Motor neuron (in vitro differentiated cells): ENCODE measurements at regions not wholly inside any gene's neighbourhood (a gene's known extent, or its start where the extent isn't known, plus 50 kb on each side); places are given as distances from the start of the nearest gene placed in this dataset.

Experiments
- ATAC-seq, 8 experiments: fragments of 200-7000 bp; cut with Tn5 transposase; replicated peaks in 6 of 8; 2 replicates each; pipeline ENCODE4 v1.8.0; 2021; ENCODE audit warnings: mild to moderate bottlenecking in 8 of 8, moderate library complexity in 8 of 8
- H3K27ac ChIP-seq, 2 donors: fragments of 250-450 bp; sonication (Bioruptor Pico); 2 replicates each; pipeline ENCODE4 v1.9.0; 2021; ENCODE audit warnings: antibody characterized with exemption in 2 of 2, mild to moderate bottlenecking in 2 of 2, moderate library complexity in 1 of 2
- H3K4me1 ChIP-seq, 2 donors: fragments of 250-450 bp; sonication (Bioruptor Pico); replicated peaks in 1 of 2; 2 replicates each; pipeline ENCODE4 v1.6.1; 2021; ENCODE audit warnings: antibody characterized with exemption in 2 of 2, mild to moderate bottlenecking in 2 of 2, moderate library complexity in 1 of 2
- H3K4me3 ChIP-seq, 5 donors: fragments of 250-450 bp; sonication (Bioruptor Pico); 2 replicates each; pipeline ENCODE4 v1.9.0; 2021; ENCODE audit warnings: antibody characterized with exemption in 5 of 5, mild to moderate bottlenecking in 5 of 5, moderate library complexity in 4 of 5
- WGBS, 10 experiments: fragments of 450-650 bp; shearing (Covaris generic); methylation state at CpG; one replicate each; pipeline ENCODE4 v1.0.0; 2022; 5-methylcytosine and 5-hydroxymethylcytosine counted together
- in situ Hi-C, 9 experiments: fragments of 400-800 bp; cut with MboI; loops; one replicate each; pipeline ENCODE4 v1.15.0; 2021; ENCODE audit warnings: low sequenced_read_pairs in 9 of 9, low pct_unique_long_range_greater_than_20kb in 2 of 9; ENCODE audit not compliant: unreplicated experiment in 9 of 9

GRCh38 chr1:194047921-194048320 is 861.5 kb upstream of the B3GALT2 start:
- 20 to 100% (median 90%) methylated on average over 1 to 3 of the region's 3 CpGs; no CpG with 5 or more reads in 1 of the 10 experiments for WGBS, 10 experiments
- Histone ChIP-seq H3K4me3 (no peak overlapping the region), H3K4me1 (no peaks in the 10 kb centered on the region), H3K27ac (no peak overlapping the region)
- in situ Hi-C loops, result no loop called here
- no peak for ATAC-seq

- in situ Hi-C loops, result no loop called here
- Histone ChIP-seq H3K4me3 (no peak overlapping the region), H3K27ac (no peak overlapping the region), H3K4me1 (no peaks in the 10 kb centered on the region)
- WGBS, 10 experiments, result 0 to 90% (median 69%) methylated on average over 3 of the region's 3 CpGs
- ATAC-seq, result no peak
Measured at GRCh38 chr1:194047206-194047605, 860.8 kb upstream of the B3GALT2 start.

- H3K4me3 ChIP-seq, result no peak overlapping the region
- no peak overlapping the region for H3K27ac ChIP-seq
- no peaks in the 10 kb centered on the region for H3K4me1 ChIP-seq
- ATAC-seq, result no peak
- 17 to 95% (median 72%) methylated on average over 1 to 2 of the region's 2 CpGs for WGBS, 10 experiments
- in situ Hi-C loops, result no loop called here
Measured at GRCh38 chr1:194045416-194045815, 859.0 kb upstream of the B3GALT2 start.

DNA sequence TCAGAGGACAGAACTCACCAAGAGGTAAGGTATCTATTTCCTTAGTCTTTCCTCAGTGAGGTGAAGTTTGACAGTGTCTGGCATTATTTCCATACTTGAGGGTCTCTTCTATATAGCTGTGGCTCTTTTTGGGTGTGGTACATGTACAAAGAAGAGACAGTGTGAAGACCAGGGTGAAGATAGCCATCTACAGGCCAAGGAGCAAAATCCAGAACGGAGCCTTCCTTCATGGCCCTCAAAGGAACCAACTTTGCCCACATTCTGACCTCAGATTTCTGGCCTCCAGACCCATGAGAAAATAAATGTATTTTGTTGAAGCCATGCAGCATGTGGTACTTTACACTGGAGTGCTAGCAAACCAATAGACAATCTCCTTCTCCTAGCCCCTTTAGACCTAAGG is 858.5 kb upstream of the B3GALT2 start:
- WGBS, 10 experiments, result 14 to 100% (median 70%) methylated on average over 1 of the region's 1 CpG; no CpG with 5 or more reads in 3 of the 10 experiments
- in situ Hi-C loops, result no loop called here
- no peak overlapping the region for H3K27ac ChIP-seq
- ATAC-seq, result no peak
- H3K4me3 ChIP-seq, result no peak overlapping the region
- no peaks in the 10 kb centered on the region for H3K4me1 ChIP-seq

- WGBS, 10 experiments, result 7 to 93% (median 72%) methylated on average over 2 to 5 of the region's 5 CpGs; no CpG with 5 or more reads in 1 of the 10 experiments
- Histone ChIP-seq H3K27ac (no peak overlapping the region), H3K4me3 (no peak overlapping the region), H3K4me1 (no peaks in the 10 kb centered on the region)
- in situ Hi-C loops, result no loop called here
- ATAC-seq, result peak in 2 of 8 experiments; percentile 67 to 71
Measured at GRCh38 chr1:194043984-194044755, 857.8 kb upstream of the B3GALT2 start.

DNA sequence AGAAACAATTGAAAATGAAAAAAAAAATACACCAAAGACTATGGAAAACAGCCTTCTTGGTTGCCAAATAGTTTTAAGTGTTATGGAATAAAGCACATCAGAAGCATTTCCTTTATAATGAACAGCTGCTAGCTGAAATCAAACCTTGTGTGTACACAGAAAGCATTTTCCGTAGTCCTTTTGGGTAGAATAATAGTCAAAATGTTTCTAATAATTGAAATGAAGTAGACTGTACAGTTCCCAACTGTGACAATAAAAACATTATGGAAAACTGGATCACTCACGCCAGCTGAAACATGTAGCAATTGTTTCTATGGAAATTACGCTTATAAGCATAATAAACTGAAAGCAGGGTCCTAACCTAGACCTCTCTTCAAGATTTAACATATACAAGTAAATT is 856.3 kb upstream of the B3GALT2 start:
- no peaks in the 10 kb centered on the region for H3K4me1 ChIP-seq
- 3 to 97% (median 77%) methylated on average over 1 to 3 of the region's 3 CpGs for WGBS, 10 experiments
- H3K27ac ChIP-seq, result no peak overlapping the region
- ATAC-seq, result no peak
- in situ Hi-C loops, result no loop called here
- H3K4me3 ChIP-seq, result no peak overlapping the region

DNA sequence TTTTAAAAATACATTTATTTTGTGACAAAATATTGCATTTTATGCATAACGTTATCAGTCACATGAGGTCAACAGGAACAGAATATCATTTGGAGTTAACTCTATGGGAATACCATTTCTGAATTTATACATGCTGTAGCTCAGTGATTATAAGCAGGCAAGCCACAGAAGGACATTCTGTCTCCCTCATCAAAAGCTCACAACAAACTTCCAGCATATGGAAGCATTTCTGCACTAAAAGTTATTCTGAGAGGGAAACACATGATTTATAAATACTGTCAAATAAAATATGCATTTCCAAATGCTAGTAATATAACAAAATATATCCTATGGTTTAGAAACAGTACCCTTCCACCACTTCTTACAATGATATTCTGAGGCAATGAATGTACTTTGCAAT is 854.1 kb upstream of the B3GALT2 start:
- 0 to 92% (median 71%) methylated on average over 1 of the region's 1 CpG; no CpG with 5 or more reads in 3 of the 10 experiments for WGBS, 10 experiments
- no peak for ATAC-seq
- no peaks in the 10 kb centered on the region for H3K4me1 ChIP-seq
- no peak overlapping the region for H3K4me3 ChIP-seq
- in situ Hi-C loops, result no loop called here
- no peak overlapping the region for H3K27ac ChIP-seq

DNA sequence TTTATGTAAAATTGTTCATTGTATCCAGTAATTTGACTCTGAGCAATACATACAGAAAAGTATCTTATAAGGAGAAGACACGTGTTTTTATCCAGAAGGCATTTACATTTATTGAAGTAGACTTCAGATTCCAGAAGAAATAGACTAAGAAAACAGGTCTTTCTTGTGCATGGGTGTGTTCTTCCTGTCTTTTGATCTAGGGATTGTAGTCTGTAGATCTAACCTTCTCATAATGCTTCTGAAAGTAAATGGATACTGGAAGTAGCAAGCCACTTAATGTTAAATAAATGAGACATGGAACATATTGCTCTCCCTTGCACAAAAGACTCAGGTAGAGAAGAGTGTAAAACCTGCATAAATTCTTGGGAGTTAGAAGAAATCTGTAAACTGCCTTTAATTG is 853.2 kb upstream of the B3GALT2 start:
- H3K27ac ChIP-seq, result no peak overlapping the region
- no peak overlapping the region for H3K4me3 ChIP-seq
- no peak for ATAC-seq
- in situ Hi-C loops, result no loop called here
- WGBS, 10 experiments, result 0 to 100% (median 40%) methylated on average over 1 of the region's 1 CpG; no CpG with 5 or more reads in 1 of the 10 experiments
- H3K4me1 ChIP-seq, result no peaks in the 10 kb centered on the region

DNA sequence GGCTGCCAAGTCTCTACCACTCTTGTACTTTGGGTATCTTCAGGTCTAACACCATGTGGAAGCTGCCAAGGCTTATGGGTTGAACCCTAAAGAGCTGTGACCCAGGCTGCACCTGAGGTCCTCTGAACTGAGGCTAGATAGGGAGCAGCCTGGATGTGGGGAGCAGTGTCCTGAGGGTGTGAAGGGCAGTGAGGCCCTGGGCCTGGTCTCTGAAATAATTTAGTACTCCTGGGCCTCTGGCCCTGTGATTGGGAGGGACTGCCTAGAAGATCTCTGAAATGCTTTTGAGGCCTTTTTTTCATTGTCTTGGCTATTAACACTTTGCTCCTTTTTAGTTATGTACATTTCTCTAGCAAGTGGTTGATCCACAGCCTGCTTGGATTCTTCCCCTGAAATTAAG is 847.2 kb upstream of the B3GALT2 start:
- H3K4me1 ChIP-seq, result no peaks in the 10 kb centered on the region
- in situ Hi-C loops, result no loop called here
- H3K4me3 ChIP-seq, result no peak overlapping the region
- no peak for ATAC-seq
- no peak overlapping the region for H3K27ac ChIP-seq

DNA sequence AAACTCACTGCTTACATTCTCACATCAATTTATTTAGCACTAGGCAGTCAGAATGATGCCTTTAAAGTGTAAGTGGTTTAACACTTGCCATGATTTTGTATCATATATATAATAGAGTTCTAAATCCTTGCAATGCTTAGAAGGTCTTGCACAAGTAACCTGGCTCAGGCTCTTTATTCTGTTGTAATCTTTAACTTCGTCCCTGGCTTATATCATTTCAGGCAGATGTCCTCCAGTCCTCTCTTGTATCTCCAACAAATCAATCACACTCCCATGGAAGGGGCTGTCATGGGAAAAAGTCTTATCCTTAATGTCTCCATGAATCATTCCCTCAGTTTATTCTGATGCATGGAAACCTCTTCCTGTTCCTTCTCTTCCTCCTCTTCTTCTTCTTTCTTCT is 841.6 kb upstream of the B3GALT2 start:
- H3K27ac ChIP-seq, result no peak overlapping the region

DNA sequence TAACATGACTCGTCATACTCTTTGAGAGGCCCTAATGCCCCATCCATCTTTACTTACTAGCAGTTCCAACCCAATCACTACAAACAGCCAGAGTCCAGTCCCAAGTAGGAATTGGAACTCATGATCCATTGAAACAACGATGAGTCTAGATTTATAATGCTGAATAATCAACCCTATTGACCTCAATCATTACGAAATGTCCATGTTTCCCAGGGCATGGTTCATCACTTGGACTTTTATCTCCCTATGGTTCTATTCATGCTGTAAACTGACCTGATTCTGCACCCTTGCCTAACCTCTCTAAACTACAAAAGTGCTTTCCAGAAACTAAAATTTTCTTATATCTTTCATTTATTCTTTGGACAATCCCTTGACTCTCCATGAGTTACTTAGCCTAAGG is 840.0 kb upstream of the B3GALT2 start:
- in situ Hi-C loops, result no loop called here
- 27 to 100% (median 87%) methylated on average over 1 to 3 of the region's 3 CpGs; no CpG with 5 or more reads in 1 of the 10 experiments for WGBS, 10 experiments
- Histone ChIP-seq H3K4me3 (no peak overlapping the region), H3K27ac (no peak overlapping the region), H3K4me1 (no peaks in the 10 kb centered on the region)
- ATAC-seq, result no peak

More for the DNA sequence above, 841.6 kb upstream of the B3GALT2 start:
- in situ Hi-C loops, result no loop called here
- Histone ChIP-seq H3K4me3 (no peak overlapping the region), H3K4me1 (no peaks in the 10 kb centered on the region)
- 0 to 89% (median 13%) methylated on average over 1 of the region's 1 CpG; no CpG with 5 or more reads in 3 of the 10 experiments for WGBS, 10 experiments
- no peak for ATAC-seq

DNA sequence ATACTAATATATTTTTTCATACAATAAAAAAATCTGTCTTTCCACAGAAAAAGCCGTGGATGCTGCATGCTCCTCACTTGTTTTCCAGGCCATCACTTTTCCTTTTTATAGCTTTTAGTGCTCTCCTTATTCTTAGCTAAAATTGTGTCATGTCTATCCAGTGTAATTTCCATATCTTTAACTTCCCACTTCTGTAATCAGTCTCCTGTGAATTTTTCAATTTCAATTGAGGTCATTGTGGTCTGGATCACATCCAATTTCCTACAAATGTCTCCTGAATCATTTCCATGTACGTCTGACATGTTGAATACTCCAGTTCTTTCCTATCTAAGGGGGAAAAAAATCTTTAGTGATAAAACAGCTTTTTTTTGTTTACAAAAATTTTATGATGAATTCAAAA is 838.2 kb upstream of the B3GALT2 start:
- no peak overlapping the region for H3K27ac ChIP-seq
- in situ Hi-C loops, result no loop called here
- peak in 2 of 8 experiments; percentile 36 to 45 for ATAC-seq
- no peak overlapping the region for H3K4me3 ChIP-seq
- WGBS, 10 experiments, result 0 to 100% (median 77%) methylated on average over 1 to 2 of the region's 2 CpGs
- no peaks in the 10 kb centered on the region for H3K4me1 ChIP-seq

DNA sequence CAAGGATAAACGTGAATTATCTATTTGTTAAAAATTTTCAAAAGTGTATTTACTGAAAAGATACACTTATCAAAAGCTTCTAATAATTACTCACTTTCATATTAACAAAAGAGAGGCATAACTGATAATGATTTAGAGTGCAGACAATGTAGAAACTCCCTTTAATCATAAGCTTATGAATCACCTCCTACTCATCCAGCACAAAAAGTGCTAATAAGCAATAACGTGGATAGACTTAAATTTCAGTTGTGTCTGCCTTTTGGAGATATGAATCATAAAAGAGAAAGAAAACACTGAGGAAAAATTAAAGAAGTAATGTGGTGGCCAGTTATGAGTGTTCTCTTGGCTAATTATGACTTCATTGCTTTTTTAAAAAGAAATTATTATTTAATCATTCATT is 827.6 kb upstream of the B3GALT2 start:
- in situ Hi-C loops, result no loop called here
- 0 to 92% (median 78%) methylated on average over 1 to 2 of the region's 2 CpGs; no CpG with 5 or more reads in 1 of the 10 experiments for WGBS, 10 experiments
- H3K4me3 ChIP-seq, result no peak overlapping the region
- ATAC-seq, result peak in 1 of 8 experiments; percentile 15
- no peaks in the 10 kb centered on the region for H3K4me1 ChIP-seq
- H3K27ac ChIP-seq, result no peak overlapping the region

- no peak for ATAC-seq
- Histone ChIP-seq H3K4me3 (no peak overlapping the region), H3K4me1 (no peaks in the 10 kb centered on the region), H3K27ac (no peak overlapping the region)
- WGBS, 10 experiments, result 8 to 92% (median 54%) methylated on average over 2 of the region's 2 CpGs; no CpG with 5 or more reads in 2 of the 10 experiments
- in situ Hi-C loops, result no loop called here
Measured at GRCh38 chr1:194013561-194013960, 827.1 kb upstream of the B3GALT2 start.
